B cell (primary cell): ENCODE measurements at regions not wholly inside any gene's neighbourhood (a gene's known extent, or its start where the extent isn't known, plus 50 kb on each side); places are given as distances from the start of the nearest gene placed in this dataset.

Source experiments
- EZH2 ChIP-seq: IDR thresholded peaks from 2 replicates; pipeline ENCODE4 v1.6.1; 2012; ENCODE audit warnings: borderline replicate concordance, low read depth, mild to moderate bottlenecking, moderate library complexity, low read length; ENCODE audit not compliant: insufficient read depth, poor library complexity, severe bottlenecking
- TF ChIP-seq, protein P1 (sequence below): fragments of 200-600 bp; IDR thresholded peaks from one replicate; pipeline ENCODE4 v1.8.0; 2022; ENCODE audit warnings: antibody characterized with exemption, mild to moderate bottlenecking

DNA sequence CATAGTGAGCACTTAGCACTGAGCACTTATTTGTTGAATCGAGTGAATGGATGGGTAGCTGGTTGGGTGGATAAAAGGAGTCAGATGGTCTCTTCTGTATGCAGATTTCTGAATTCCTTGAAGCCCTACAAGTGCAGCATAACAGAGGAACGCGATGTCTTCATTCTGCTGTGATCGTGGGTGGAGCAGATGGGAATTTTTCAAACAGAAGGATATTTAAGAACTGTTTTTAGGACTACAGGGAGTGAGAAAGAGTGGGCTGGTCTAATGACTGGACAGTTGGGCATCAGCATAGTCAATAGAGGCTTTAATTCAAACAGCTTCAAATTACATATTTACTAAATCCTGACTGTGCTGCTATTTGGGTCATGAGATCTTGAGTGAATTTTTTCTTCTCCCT, 253.2 kb downstream of the CEMIP2 start:
- TF ChIP-seq EZH2 = no peak
- TF ChIP-seq, protein P1, sequence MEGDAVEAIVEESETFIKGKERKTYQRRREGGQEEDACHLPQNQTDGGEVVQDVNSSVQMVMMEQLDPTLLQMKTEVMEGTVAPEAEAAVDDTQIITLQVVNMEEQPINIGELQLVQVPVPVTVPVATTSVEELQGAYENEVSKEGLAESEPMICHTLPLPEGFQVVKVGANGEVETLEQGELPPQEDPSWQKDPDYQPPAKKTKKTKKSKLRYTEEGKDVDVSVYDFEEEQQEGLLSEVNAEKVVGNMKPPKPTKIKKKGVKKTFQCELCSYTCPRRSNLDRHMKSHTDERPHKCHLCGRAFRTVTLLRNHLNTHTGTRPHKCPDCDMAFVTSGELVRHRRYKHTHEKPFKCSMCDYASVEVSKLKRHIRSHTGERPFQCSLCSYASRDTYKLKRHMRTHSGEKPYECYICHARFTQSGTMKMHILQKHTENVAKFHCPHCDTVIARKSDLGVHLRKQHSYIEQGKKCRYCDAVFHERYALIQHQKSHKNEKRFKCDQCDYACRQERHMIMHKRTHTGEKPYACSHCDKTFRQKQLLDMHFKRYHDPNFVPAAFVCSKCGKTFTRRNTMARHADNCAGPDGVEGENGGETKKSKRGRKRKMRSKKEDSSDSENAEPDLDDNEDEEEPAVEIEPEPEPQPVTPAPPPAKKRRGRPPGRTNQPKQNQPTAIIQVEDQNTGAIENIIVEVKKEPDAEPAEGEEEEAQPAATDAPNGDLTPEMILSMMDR = no peak
